HEK293 (cell line): ENCODE measurements at regions not wholly inside any gene's neighbourhood (a gene's known extent, or its start where the extent isn't known, plus 50 kb on each side); places are given as distances from the start of the nearest gene placed in this dataset.

ENCODE experiments used
- TF ChIP-seq, protein P1 (sequence below): fragments of 450-650 bp; formaldehyde crosslinking; IDR thresholded peaks from 2 replicates; pipeline ENCODE4 v1.5.1; 2017; ENCODE audit warnings: missing biosample characterization, missing genetic modification characterization
- TF ChIP-seq, protein P2 (sequence below): fragments of 450-650 bp; formaldehyde crosslinking; IDR thresholded peaks from 2 replicates; pipeline ENCODE4 v1.5.1; 2017; ENCODE audit warnings: missing biosample characterization, missing genetic modification characterization
- TF ChIP-seq, protein P3 (sequence below): fragments of 450-650 bp; formaldehyde crosslinking; IDR thresholded peaks from 2 replicates; pipeline ENCODE4 v1.5.1; 2016; ENCODE audit warnings: missing biosample characterization, missing genetic modification characterization

DNA sequence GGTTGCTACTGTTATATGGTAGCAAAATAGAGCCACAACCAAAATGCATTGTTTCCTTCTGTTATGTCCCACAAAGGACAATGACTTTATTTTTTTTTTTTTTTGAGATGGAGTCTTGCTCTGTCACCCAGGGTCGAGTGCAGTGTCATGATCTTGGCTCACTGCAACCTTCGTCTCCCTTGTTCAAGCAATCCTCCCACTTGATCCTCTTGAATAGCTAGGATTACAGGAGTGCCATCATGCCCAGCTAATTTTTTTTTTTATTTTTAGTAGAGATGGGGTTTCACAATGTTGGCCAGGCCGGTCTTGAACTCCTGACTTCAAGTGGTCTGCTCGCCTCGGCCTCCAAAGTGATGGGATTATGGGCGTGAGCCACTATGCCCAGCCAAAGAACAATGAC lies 527.7 kb upstream of the SGCD start:
- TF ChIP-seq, protein P1, sequence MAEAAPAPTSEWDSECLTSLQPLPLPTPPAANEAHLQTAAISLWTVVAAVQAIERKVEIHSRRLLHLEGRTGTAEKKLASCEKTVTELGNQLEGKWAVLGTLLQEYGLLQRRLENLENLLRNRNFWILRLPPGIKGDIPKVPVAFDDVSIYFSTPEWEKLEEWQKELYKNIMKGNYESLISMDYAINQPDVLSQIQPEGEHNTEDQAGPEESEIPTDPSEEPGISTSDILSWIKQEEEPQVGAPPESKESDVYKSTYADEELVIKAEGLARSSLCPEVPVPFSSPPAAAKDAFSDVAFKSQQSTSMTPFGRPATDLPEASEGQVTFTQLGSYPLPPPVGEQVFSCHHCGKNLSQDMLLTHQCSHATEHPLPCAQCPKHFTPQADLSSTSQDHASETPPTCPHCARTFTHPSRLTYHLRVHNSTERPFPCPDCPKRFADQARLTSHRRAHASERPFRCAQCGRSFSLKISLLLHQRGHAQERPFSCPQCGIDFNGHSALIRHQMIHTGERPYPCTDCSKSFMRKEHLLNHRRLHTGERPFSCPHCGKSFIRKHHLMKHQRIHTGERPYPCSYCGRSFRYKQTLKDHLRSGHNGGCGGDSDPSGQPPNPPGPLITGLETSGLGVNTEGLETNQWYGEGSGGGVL (tag by site-specific recombination) = no peak
- TF ChIP-seq, protein P2, sequence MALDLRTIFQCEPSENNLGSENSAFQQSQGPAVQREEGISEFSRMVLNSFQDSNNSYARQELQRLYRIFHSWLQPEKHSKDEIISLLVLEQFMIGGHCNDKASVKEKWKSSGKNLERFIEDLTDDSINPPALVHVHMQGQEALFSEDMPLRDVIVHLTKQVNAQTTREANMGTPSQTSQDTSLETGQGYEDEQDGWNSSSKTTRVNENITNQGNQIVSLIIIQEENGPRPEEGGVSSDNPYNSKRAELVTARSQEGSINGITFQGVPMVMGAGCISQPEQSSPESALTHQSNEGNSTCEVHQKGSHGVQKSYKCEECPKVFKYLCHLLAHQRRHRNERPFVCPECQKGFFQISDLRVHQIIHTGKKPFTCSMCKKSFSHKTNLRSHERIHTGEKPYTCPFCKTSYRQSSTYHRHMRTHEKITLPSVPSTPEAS = no peak
- TF ChIP-seq, protein P3, sequence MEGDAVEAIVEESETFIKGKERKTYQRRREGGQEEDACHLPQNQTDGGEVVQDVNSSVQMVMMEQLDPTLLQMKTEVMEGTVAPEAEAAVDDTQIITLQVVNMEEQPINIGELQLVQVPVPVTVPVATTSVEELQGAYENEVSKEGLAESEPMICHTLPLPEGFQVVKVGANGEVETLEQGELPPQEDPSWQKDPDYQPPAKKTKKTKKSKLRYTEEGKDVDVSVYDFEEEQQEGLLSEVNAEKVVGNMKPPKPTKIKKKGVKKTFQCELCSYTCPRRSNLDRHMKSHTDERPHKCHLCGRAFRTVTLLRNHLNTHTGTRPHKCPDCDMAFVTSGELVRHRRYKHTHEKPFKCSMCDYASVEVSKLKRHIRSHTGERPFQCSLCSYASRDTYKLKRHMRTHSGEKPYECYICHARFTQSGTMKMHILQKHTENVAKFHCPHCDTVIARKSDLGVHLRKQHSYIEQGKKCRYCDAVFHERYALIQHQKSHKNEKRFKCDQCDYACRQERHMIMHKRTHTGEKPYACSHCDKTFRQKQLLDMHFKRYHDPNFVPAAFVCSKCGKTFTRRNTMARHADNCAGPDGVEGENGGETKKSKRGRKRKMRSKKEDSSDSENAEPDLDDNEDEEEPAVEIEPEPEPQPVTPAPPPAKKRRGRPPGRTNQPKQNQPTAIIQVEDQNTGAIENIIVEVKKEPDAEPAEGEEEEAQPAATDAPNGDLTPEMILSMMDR = no peak
